NCI-H345 treated with DMSO at 0.1 percent for 48 hours (cell line): ENCODE measurements at regions not wholly inside any gene's neighbourhood (a gene's known extent, or its start where the extent isn't known, plus 50 kb on each side); places are given as distances from the start of the nearest gene placed in this dataset.
"Not testable (repeated sequence)": the region's sequence is repeated elsewhere in the genome, so short reads cannot be mapped to it uniquely, and the experiment has no call there.

Experiments used
- DNase-seq: peaks from one replicate; lab custom pipeline; 2025; ENCODE audit not compliant: unreplicated experiment; lab: John Stamatoyannopoulos, UW

- DNase-seq: no peak
Measured at GRCh38 chr6:103687430-103687829, 1172.3 kb downstream of the HACE1 start.

DNA sequence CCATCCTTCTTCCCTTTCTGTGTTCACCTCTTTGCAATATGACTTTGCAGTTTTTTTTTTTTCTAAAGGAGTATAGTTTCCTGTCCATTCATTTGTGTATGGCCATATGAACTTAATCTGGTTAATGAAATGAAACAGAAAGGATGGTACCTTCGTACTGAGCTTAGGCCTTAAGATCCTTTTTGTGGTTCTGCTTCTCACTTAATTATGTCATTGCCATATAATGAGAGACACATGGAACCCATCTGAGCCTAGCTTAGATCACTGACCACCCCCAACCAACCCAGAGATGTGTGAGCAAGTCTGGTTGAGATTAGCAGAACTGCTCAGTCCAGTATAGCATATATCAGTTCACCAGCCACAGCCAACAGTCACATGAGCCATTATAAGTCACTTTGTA lies 1179.6 kb downstream of the HACE1 start:
- DNase-seq: no peak

- no peak for DNase-seq
Measured at GRCh38 chr6:103677290-103677689, 1182.4 kb downstream of the HACE1 start.

DNA sequence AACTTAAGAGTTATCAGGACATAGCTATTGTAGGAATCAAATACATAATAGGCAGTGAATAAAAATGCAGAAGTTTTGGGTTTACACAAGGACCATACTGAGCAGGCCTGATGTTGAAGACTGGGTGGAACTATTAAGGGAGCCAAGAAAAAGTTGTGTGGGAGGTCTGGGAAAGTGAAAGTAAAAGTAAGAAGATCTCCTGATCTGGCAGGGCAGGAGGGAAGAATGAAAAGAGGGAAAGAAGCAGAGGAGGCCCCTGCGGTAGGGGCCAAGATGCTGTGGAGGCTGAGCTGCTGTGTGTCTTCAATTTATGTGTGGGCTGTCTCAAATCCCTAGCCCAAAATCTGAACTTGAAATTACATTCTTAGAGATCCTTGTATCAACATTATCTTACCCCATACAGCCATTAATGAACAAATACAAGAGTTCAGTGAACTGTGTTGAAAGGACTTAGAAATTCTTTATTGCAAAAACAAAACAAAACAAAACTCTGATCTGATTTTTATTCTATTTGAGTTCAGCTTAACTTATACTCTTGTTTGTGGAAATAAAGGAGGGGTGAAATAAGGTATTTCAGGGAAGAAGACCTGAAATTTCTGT lies 1183.8 kb downstream of the HACE1 start:
- no peak for DNase-seq

DNA sequence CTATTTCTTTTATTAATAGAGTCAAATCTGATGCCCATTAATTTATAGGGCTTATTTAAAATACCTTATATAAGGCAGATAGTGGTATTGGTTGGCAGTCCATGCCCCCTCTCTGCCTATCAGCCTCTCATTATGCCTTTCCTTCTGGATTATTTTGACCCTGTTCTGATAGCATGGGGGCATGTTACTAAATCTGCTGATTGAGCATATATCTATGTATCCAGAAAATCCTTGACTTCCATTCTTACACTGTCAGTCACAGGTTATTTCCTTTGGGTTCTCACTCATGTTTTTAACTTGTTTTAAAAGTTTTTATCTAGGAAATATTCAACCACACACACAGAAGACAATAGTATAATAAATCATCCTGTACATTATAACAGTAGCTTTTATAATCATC lies 1184.9 kb downstream of the HACE1 start:
- DNase-seq: no peak

DNA sequence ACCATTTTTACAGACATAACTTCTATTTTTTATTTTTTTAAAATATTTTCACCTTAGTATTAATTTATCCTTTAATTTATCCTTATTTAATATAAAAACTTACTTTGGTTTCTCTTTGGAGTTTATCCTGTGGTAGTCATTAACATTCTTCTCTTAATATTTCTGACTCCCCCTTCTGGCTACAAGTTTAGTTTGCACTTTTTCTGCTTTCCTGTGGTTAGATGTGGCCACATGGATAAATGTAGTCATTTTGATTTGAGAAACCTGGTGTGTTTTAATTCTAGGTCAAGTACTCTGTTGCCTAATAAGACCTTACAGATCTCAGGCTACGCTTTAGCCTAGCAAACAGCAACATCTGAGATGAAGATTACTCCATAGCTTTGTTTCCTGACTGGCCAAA lies 1187.5 kb downstream of the HACE1 start:
- no peak for DNase-seq

DNA sequence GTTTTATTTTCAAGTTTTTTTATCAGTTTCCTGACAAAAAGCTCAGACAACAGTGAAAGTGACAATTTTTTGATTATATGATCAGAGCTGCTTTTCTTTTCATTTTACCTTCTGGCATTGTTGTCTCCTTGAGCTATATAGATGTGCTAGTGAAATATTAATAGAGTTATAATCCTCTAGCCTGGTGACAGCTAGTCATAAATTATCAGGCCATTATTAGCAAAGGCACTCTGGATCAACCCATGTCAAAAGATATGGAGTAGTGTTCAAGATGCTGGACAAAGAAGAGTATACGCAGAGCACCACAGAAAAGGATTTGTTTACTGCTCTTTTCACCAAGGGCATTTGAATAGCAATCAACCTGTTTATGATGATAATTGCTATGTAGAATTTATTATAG lies 1230.1 kb downstream of the HACE1 start:
- DNase-seq: no peak

DNA sequence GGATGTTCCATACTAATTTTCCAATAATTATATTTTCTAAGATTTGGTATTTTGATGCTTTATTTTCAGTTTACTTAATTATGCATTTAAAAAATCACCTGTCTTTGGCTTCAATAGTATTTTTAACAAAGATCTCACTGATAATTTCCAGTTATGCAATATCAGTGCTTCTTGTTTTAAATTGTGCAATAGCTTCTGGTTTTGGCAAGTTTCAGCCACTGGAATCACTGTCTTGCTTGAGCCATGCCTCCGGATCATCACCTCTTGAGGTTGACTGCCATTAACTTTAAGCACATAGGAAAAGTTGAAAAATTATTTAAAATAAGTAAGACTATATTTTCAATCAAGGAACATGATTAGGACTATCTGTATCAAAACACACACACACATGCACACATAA lies 1242.1 kb downstream of the HACE1 start:
- no peak for DNase-seq

DNA sequence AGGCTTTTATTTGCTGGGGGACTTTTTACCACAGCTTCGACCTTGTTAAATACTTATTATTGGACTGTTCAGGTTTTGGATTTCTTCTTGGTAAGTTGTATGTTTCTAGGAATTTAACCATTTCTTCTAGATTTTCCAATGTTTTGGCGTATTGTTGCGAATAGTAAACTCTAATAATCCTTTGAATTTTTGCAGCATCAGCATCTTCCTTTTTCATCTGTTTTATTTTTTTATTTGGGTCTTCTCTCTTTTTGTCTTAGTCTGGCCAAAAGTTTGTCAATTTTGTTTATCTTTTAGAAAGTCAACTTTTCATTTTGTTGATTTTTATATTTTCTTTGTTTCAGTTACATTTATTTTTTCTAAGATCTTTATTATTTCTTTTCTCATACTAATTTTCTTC lies 1272.0 kb downstream of the HACE1 start:
- no peak for DNase-seq

GRCh38 chr6:103578115-103578514 lies 1281.6 kb downstream of the HACE1 start:
- DNase-seq: no peak

- DNase-seq: no peak
Measured at GRCh38 chr6:103570431-103570830, 1289.3 kb downstream of the HACE1 start.

GRCh38 chr6:103554911-103555310 lies 1304.8 kb downstream of the HACE1 start:
- DNase-seq: no peak

DNA sequence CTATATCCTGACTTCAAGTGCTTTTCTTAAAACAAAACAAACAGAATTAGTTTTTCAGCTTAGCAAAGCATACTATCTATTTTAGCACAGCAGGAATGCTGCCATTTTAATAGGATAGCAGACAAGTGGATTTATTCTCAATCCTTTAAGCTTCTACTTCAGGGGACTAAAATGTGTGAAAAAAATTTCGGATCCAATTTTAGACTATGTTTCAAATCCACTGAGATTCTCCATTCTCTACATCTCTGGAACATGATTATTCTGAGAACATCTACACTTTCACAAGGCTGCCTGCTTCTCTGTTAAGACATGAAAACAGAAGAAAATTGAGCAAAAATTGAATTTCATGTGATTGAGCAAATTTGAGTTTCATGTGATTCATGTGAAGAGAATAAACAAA lies 1321.3 kb downstream of the HACE1 start:
- no peak for DNase-seq

DNA sequence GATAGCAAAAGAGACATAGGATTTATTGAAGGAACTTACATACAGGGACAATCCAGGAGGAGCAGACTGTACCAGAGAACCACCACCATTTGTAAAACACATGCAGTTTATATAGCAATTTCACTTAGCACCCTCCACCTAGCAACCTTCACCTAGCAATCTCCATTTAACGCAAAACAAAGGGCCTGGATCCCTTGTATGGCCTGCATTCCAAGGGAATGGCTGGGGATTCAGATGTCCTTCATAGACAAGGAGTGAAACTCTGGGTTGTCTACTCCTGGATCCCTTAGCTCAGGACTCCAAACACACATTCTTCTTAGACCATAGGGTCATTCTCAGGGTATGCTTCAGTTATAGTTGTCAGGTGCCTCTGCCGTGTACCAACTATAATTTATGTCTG lies 1324.9 kb downstream of the HACE1 start:
- DNase-seq: no peak

- DNase-seq: no peak
Measured at GRCh38 chr6:103534095-103534494, 1325.6 kb downstream of the HACE1 start.

GRCh38 chr6:103522045-103522444 lies 1337.7 kb downstream of the HACE1 start:
- DNase-seq: no peak

- DNase-seq: no peak
Measured at GRCh38 chr6:103516336-103516735, 1343.4 kb downstream of the HACE1 start.

GRCh38 chr6:103507052-103507451 lies 1352.7 kb downstream of the HACE1 start:
- DNase-seq: no peak

DNA sequence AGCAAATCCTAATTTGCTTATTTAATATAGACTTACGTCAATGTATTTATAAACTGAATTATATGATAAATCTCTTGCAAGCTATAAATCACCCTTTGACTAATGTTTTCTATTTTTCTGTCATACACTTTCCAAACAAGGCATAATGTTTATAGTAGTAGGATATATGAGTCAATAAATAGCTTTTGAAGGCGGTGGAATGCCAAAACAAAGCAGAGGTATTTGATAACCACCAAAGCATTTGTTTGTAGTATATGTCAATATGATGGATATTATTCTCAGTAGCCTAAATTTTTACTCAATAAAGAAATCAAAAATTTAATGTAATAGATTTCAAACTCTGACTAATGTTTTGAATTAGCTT lies 1354.6 kb downstream of the HACE1 start:
- DNase-seq: no peak

GRCh38 chr6:103504501-103505154 lies 1355.1 kb downstream of the HACE1 start:
- no peak for DNase-seq

DNA sequence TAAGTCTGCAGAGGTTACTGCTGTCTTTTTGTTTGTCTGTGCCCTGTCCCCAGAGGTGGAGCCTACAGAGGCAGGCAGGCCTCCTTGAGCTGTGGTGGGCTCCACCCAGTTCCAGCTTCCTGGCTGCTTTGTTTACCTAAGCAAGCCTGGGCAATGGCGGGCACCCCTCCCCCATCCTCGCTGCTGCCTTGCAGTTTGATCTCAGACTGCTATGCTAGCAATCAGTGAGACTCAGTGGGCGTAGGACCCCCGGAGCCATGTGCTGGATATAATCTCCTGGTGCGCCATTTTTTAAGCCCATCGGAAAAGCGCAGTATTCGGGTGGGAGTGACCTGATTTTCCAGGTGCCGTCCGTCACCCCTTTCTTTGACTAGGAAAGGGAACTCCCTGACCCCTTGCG lies 1363.1 kb downstream of the HACE1 start:
- DNase-seq: not testable (repeated sequence)

DNA sequence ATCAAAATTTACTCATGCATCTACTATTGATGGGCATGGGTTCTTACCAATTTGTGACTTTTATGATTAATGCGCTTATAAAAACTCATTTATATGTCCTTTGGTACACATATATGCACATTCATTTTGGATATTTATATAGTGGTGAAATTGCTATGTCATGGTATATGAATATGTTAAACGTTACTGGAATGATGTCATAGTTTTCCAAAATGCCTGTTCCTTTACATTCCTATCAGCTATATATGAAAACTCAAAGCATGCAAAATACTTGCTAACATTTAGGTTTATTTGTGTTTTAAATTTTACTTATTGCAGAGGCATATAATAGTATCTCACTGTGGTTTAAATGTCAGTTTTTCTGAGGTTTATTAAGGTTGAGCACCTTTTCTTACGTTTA lies 1403.1 kb downstream of the HACE1 start:
- no peak for DNase-seq

GRCh38 chr6:103455275-103455674 lies 1404.4 kb downstream of the HACE1 start:
- DNase-seq: no peak
